ENCODE measurements at regions not wholly inside any gene's neighbourhood (a gene's known extent, or its start where the extent isn't known, plus 50 kb on each side); places are given as distances from the start of the nearest gene placed in this dataset.

DNA sequence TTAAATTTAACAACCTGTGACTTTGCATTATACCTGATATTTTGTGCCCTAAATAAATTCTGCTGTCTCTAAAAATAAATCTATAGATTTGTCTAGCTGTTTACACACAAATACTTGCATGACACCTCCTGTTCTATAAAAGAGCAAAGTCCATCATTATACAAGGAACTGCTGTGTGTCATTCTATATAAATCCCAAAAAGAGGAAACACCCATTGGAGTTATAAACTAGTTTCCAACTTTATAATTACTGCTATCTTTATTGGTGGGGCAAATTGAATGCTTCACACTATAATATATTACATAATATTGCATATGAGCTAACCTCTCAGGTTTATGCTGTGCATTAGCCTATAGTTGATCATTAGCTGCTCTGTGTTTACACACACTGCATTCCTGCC is 504.4 kb downstream of the SATB2 start:
- TF ChIP-seq POLR2A (IDR thresholded peaks at IDR 0.05): no peak
- TF ChIP-seq, protein P1, sequence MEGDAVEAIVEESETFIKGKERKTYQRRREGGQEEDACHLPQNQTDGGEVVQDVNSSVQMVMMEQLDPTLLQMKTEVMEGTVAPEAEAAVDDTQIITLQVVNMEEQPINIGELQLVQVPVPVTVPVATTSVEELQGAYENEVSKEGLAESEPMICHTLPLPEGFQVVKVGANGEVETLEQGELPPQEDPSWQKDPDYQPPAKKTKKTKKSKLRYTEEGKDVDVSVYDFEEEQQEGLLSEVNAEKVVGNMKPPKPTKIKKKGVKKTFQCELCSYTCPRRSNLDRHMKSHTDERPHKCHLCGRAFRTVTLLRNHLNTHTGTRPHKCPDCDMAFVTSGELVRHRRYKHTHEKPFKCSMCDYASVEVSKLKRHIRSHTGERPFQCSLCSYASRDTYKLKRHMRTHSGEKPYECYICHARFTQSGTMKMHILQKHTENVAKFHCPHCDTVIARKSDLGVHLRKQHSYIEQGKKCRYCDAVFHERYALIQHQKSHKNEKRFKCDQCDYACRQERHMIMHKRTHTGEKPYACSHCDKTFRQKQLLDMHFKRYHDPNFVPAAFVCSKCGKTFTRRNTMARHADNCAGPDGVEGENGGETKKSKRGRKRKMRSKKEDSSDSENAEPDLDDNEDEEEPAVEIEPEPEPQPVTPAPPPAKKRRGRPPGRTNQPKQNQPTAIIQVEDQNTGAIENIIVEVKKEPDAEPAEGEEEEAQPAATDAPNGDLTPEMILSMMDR (IDR thresholded peaks at IDR 0.05): no peak

Data from suprapubic skin (tissue), 3 donors.